OCI-LY7 (cell line): ENCODE measurements at regions not wholly inside any gene's neighbourhood (a gene's known extent, or its start where the extent isn't known, plus 50 kb on each side); places are given as distances from the start of the nearest gene placed in this dataset.

Source experiments
- BruUV-seq: library from RNA; stranded (reverse); fragments of 400-500 nt; replicated peaks from 2 replicates; lab custom pipeline; 2021; lab: Mats Ljungman, UMichigan
- CTCF ChIA-PET: fragments of 300-600 bp; sonication (Branson Sonifier 250); formaldehyde crosslinking; loops from one replicate; lab custom pipeline; 2022; ENCODE audit warnings: antibody characterized with exemption; ENCODE audit not compliant: unreplicated experiment; lab: Charles Lee
- POLR2A ChIA-PET: fragments of 300-600 bp; sonication (Branson Sonifier 250); formaldehyde crosslinking; loops from one replicate; lab custom pipeline; 2022; ENCODE audit warnings: antibody characterized with exemption; lab: Charles Lee
- DNase-seq: peaks from one replicate; pipeline ENCODE4 v3.0.0-alpha.2; 2015; ENCODE audit warnings: low spot score
- H2AFZ ChIP-seq: fragments of 200-600 bp; sonication (generic), shearing (Covaris generic); 2 replicates; pipeline ENCODE4 v1.6.1; 2014; ENCODE audit warnings: mild to moderate bottlenecking, antibody characterized with exemption, low read length, moderate library complexity
- H3K27ac ChIP-seq: fragments of 200-600 bp; sonication (generic); 2 replicates; pipeline ENCODE4 v1.5.1; 2014; ENCODE audit warnings: mixed run types, low read depth, mild to moderate bottlenecking, moderate library complexity, low read length, inconsistent platforms; ENCODE audit not compliant: poor library complexity, severe bottlenecking
- H3K36me3 ChIP-seq: fragments of 200-600 bp; sonication (generic); 2 replicates; pipeline ENCODE4 v1.6.1; 2014; ENCODE audit warnings: mild to moderate bottlenecking, antibody characterized with exemption, low read length, moderate library complexity, mixed read lengths; ENCODE audit not compliant: insufficient read depth
- H3K4me1 ChIP-seq: fragments of 200-600 bp; sonication (generic); 2 replicates; pipeline ENCODE4 v1.5.1; 2014; ENCODE audit warnings: mild to moderate bottlenecking, low read length; ENCODE audit not compliant: insufficient read depth, poor library complexity, severe bottlenecking
- H3K4me2 ChIP-seq: fragments of 200-600 bp; sonication (generic); 2 replicates; pipeline ENCODE4 v1.6.1; 2014; ENCODE audit warnings: mild to moderate bottlenecking, low read length
- H3K4me3 ChIP-seq: fragments of 200-600 bp; sonication (generic); 2 replicates; pipeline ENCODE4 v1.5.1; 2014; ENCODE audit warnings: mild to moderate bottlenecking, low read depth, low read length; ENCODE audit not compliant: poor library complexity, severe bottlenecking
- H3K79me2 ChIP-seq: fragments of 200-600 bp; sonication (generic); 2 replicates; pipeline ENCODE4 v1.6.1; 2016; ENCODE audit warnings: low read depth, mild to moderate bottlenecking, low read length, moderate library complexity, mixed read lengths; ENCODE audit not compliant: insufficient read depth
- H3K9me2 ChIP-seq: fragments of 200-600 bp; sonication (generic); 2 replicates; pipeline ENCODE4 v1.6.1; 2016; ENCODE audit warnings: mild to moderate bottlenecking, low read length, mixed read lengths; ENCODE audit not compliant: insufficient read depth
- H3K9me3 ChIP-seq: fragments of 200-600 bp; sonication (generic); 2 replicates; pipeline ENCODE4 v1.6.1; 2014; ENCODE audit warnings: mild to moderate bottlenecking, mixed run types, low read length, mixed read lengths
- H4K20me1 ChIP-seq: fragments of 200-600 bp; sonication (generic); 2 replicates; pipeline ENCODE4 v1.6.1; 2014; ENCODE audit warnings: mild to moderate bottlenecking, antibody characterized with exemption, low read length, moderate library complexity, mixed read lengths; ENCODE audit not compliant: insufficient read depth
- EZH2phosphoT487 ChIP-seq: fragments of 200-600 bp; sonication (generic); IDR thresholded peaks from 2 replicates; pipeline ENCODE4 v1.6.1; 2018; ENCODE audit warnings: low read depth, borderline replicate concordance, mild to moderate bottlenecking, mixed run types, antibody characterized with exemption, low read length, moderate library complexity, mixed read lengths
- intact Hi-C: fragments of 100-400 bp; cut with micrococcal nuclease; formaldehyde crosslinking; loops from one replicate; pipeline ENCODE4 v1.10.0; 2022; ENCODE audit not compliant: unreplicated experiment
- TF ChIP-seq, protein P1 (sequence below): fragments of 200-600 bp; sonication (generic); conservative IDR thresholded peaks from 2 replicates; pipeline ENCODE4 v1.5.1; 2014; ENCODE audit warnings: mild to moderate bottlenecking, antibody characterized with exemption, low read length, moderate library complexity, mixed read lengths

DNA sequence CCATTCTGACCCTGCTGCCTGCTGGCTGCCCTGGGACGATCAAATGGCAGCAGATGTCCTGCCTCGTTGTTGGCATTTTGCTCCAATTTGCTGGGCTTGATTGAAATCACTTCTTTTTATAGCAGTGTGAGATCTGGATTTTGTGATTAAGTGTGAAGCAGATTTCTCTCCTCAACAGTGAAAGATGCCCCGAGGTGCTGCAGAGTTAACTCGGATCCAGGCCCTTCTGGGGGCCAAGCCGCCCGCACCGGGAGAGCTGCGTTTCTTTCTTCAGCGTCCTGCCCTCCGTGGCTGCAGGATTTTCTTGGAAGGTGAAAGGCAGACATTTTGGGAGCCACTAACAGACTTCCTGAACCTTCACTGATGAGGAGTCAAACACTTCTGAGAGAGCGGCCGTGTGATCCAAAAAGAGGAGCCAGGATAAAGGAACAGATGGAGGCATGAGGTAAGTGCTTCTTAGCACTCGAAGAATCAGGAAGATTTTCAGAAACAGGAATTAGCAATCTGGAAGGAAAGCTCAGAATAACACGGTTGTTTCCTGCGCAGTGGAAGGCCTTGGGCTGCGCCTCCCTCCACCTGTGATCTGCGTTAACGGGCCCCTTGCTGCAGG lies 139.5 kb upstream of the AFDN start:
- intact Hi-C loops: no loop called here
- Histone ChIP-seq H3K9me2 (no peaks in the 10 kb centered on the region), H3K27ac (no peak overlapping the region), H3K4me3 (no peak overlapping the region), H3K4me1 (no peaks in the 10 kb centered on the region), H4K20me1 (no peaks in the 10 kb centered on the region), H2AFZ (no peak overlapping the region), H3K9me3 (no peaks in the 10 kb centered on the region), H3K4me2 (no peak overlapping the region), H3K36me3 (no peaks in the 10 kb centered on the region), H3K79me2 (no peaks in the 10 kb centered on the region)
- BruUV-seq: no TSS peak
- TF ChIP-seq, protein P1, sequence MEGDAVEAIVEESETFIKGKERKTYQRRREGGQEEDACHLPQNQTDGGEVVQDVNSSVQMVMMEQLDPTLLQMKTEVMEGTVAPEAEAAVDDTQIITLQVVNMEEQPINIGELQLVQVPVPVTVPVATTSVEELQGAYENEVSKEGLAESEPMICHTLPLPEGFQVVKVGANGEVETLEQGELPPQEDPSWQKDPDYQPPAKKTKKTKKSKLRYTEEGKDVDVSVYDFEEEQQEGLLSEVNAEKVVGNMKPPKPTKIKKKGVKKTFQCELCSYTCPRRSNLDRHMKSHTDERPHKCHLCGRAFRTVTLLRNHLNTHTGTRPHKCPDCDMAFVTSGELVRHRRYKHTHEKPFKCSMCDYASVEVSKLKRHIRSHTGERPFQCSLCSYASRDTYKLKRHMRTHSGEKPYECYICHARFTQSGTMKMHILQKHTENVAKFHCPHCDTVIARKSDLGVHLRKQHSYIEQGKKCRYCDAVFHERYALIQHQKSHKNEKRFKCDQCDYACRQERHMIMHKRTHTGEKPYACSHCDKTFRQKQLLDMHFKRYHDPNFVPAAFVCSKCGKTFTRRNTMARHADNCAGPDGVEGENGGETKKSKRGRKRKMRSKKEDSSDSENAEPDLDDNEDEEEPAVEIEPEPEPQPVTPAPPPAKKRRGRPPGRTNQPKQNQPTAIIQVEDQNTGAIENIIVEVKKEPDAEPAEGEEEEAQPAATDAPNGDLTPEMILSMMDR: no peak
- TF ChIP-seq EZH2phosphoT487: no peak
- no peak for DNase-seq
- POLR2A ChIA-PET: no interaction called here
- CTCF ChIA-PET: no interaction called here

DNA sequence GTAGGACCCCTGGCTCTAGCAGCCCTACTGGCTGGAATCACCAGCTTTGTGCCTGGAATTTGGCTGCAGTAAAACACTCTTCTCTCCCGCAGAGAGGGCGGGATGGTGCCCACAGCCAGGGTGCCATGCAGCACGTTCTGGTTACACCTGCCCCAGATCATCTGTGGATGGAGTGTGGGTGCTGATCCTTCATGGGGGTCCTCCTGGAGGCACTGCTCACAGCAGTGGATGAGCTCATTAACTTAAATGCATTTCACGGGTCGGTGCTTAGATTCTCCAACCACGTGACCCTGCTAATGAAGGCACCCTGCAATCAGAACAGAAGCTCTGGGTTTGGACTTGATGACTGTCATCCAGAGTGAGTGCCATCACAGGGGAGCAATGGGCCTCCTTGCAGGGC lies 138.6 kb upstream of the AFDN start:
- no peak for DNase-seq
- Histone ChIP-seq H2AFZ (no peak overlapping the region), H4K20me1 (no peaks in the 10 kb centered on the region), H3K4me1 (no peaks in the 10 kb centered on the region), H3K27ac (no peak overlapping the region), H3K36me3 (no peaks in the 10 kb centered on the region), H3K9me2 (no peaks in the 10 kb centered on the region), H3K9me3 (no peaks in the 10 kb centered on the region), H3K4me3 (no peak overlapping the region), H3K4me2 (no peak overlapping the region), H3K79me2 (no peaks in the 10 kb centered on the region)
- CTCF ChIA-PET: no interaction called here
- intact Hi-C loops: no loop called here
- POLR2A ChIA-PET: no interaction called here
- BruUV-seq: no TSS peak
- TF ChIP-seq, protein P1: no peak
- no peak for TF ChIP-seq EZH2phosphoT487

DNA sequence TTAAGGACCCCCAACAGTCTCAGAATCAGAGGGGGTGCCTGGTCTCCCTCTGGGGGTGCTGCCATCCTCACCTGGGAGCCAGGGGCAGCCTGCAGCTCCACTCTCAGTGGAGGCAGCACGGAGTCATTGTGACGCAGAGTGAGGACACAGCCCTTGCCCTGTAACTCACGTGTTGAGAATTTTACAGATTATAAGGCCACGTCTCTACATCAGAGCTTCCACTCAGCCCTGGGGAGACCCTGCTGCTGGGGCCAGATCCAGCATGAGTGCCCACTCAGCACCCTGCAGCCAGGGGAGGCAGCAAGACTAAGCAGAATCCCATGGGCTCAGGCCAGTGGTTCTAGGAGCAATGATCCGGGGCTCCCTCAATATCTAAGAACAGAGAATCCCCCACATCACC lies 137.4 kb upstream of the AFDN start:
- Histone ChIP-seq H3K4me1 (no peaks in the 10 kb centered on the region), H3K27ac (no peak overlapping the region), H2AFZ (no peak overlapping the region), H3K4me3 (no peak overlapping the region), H3K79me2 (no peaks in the 10 kb centered on the region), H3K36me3 (no peaks in the 10 kb centered on the region), H3K4me2 (no peak overlapping the region), H3K9me2 (no peaks in the 10 kb centered on the region), H4K20me1 (no peaks in the 10 kb centered on the region), H3K9me3 (no peaks in the 10 kb centered on the region)
- no TSS peak for BruUV-seq
- no peak for DNase-seq
- no peak for TF ChIP-seq EZH2phosphoT487
- TF ChIP-seq, protein P1: no peak
- ChIA-PET POLR2A (interaction anchor here (1.4 kb wide), 1 partner anchor 11 kb away, joined by 5 read pairs; no protein-coding TSS in a partner anchor), CTCF (no interaction called here)
- intact Hi-C loops: no loop called here
